Left kidney (tissue), 1 donor: ENCODE measurements at regions not wholly inside any gene's neighbourhood (a gene's known extent, or its start where the extent isn't known, plus 50 kb on each side); places are given as distances from the start of the nearest gene placed in this dataset.
"Not testable (repeated sequence)": the region's sequence is repeated elsewhere in the genome, so short reads cannot be mapped to it uniquely, and the experiment has no call there.

Source experiments
- DNase-seq: peaks from one replicate; pipeline ENCODE4 v3.0.0-alpha.2; 2013

DNA sequence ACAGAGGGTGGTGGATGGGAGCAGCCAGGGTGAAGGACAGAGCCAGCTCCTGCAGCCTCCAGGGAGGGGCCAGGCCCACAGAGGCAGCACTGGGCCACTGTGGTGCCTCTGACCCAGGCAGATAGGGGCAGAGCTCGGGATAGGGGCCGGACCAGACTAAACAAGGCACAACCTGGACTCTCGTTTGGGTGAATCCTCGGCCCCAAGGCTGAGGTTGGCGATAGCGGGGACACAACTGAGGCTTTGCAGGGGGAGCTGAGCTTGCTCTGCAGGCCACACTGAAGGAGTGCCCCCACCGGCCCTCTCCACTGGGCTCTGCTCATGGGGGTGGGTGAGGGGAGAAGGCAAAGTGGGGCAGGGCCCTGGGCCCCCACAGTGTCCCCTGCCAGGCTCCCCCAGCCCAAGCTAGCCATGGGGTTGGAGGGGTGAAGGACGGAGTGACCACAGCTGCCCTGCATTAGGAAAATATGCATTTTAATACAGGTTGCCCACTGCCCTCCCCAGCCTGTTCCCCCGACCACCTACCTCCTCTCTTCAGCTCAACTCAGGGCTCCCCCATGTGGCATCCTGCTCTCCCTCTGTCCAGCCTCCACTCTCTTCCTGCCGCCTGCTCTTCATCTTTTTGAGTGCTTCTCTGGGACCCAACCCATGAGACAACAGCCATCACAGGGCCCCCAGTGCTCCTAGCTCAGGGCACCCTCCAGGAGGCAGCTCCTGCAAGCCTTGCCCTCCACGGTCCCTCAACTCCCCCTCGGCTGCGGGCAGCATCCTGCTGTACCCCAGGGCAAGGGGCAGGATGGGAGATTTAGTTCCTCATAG lies 152.8 kb downstream of the INHBB start:
- DNase-seq: no peak

DNA sequence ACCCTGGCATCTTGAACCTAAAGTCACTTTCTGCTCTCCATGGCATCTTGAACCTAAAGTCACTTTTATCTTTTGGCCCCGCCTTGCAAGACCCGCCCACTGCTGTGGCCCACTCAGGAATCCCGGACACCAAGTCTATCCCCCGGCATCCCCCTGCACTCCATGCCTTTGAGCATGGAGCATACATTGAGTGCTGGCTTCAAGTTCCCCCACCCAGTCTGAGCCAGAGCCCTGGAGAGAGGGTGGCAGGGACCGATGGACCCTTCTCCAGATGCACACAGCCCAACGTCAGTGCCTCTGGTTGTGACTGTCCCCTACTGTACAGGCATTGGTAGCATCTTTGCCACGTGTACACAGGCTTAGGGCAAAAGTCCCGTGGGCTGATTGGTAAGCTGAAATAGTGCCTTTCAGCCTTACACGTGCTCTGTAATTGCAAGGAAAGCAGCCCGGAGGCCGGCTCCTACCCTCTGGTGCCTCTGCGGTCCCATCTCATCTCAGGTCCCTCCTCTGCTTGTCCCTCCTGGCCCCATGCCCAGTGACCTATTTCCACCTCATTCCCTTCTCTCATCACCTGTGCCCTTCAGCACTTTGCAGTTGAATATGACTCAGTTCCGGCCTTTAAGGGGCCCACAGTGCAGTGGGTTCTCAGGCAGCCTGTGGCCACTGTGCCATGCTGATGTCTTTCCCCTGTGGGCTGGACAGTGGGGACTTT lies 154.0 kb downstream of the INHBB start:
- DNase-seq: no peak

- no peak for DNase-seq
Measured at GRCh38 chr2:120501591-120501990, 155.7 kb downstream of the INHBB start.

DNA sequence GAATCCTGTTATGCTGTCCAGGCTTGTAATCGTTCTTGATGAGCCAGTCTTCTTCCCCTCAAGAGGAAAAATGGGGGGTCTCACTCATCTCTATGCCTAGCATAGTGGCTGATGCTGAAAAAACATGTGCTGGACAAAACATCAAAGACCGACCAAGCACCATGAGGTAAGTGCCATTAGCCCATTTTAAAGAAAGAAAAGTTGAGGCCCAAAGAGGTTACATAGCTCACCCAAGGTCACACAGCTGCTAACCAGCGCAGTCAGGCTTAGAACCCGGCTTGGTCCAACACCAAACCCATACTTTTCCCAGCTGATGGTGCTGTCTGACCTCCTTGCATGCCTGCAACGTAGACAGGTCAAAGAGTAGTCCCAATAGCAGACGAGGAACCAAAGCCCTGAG lies 156.4 kb downstream of the INHBB start:
- no peak for DNase-seq

GRCh38 chr2:120502761-120503160 lies 156.8 kb downstream of the INHBB start:
- no peak for DNase-seq

- no peak for DNase-seq
Measured at GRCh38 chr2:120503206-120503792, 157.4 kb downstream of the INHBB start.

DNA sequence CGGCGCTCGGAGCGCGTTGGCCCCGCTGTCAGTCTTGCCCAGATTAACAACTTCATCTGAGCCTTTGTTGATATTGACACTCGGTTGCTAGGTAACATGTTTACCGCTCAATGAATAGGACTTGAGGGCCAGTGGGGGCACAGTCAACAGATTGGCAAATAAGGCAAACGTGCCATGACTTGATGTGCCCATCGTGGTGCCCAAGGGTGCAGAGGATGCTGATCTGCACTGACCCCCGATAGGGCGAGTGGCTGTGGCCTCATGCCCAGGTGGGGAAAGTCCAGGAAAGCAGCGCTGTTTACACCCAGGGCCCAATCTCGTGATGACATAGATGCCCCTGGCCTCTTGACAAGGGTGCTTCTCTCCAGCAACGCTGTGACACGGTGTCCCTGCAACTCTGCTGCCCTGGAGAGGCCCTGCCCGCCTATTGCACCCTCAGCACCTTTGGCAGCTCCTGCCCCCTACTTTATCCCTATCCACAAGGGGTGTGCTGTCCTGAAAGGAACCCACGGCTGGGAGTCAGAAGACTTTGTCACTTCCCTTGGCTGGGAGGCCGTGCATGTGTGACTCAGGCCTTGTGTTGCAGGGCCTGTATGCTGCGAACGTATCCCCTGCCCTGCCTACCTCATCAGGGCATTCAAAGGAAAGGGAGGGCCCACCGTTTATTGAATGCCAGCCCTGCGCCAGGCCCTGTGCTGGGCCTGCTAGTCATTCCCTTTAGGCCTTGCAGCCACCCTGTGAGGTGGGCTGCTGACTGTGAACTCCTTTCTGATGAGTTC lies 158.0 kb downstream of the INHBB start:
- DNase-seq: no peak

DNA sequence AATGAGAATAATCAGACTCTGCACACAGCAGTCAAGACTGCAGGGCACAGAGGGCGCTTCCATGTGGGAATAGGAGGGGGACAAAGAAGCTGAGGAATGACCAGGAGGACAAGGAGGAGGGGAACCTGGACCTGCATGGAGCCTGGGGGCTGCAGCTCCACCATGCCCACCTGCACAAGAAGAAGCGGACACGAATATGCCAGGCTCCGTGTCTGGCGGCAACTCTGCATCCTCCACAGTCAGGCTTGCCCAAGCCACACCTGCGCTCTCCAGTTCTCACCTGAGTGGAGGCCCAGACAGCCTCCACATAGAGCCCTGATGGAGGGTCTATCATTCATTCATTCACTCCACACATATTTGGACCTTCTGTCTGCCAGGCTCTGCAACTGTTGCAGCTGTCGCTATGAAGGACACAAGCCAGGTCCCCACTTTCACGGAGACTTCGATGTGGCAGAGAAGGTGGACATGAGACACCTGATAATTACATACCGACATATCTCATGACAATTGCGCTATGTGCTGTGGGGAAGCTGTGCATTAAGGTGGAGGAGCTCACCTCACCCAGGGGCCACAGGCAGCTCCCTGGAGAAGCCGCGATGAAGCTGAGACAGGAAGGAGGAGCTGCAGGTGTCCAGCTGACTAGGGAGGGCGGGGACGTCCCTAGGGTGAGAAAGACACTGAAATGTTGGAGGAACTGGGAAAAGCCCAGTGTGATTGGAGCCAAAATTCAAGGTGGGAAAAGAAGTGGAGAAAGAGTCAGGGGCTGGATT lies 159.2 kb downstream of the INHBB start:
- no peak for DNase-seq

GRCh38 chr2:120508567-120509041 lies 162.7 kb downstream of the INHBB start:
- no peak for DNase-seq

- DNase-seq: no peak
Measured at GRCh38 chr2:120509213-120509815, 163.4 kb downstream of the INHBB start.

GRCh38 chr2:120509991-120510735 lies 164.2 kb downstream of the INHBB start:
- no peak for DNase-seq

DNA sequence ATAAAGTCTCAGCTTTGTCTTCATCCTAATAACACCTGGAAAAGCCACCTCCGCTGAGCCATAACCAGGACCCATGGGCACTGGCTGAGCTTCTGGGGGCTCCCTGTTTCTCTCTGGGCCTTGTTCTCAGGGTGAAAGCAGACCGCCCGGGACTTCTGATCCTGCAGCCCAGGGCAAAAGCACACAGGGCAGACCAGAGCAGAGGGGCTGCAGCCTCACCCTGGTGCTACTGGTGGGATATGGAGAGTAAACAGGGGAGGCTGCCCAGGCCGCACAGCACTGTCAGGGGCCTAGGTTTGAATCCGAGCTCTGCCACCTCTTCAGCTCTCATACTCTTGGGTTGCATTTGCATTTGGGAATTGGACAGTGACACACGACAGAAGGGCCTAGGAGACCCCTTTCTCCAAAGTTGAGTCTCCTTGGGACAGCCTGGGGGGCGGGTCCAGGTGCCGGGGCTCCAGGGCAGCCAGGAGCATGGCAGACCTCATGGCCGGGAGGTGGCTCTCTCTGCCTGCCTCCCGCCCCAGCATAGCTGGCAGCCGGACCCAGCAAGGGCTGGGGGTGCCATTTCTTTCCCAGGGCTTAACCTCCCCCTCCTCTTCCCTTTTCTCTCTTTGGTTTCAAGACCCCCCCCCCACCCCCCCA lies 164.9 kb downstream of the INHBB start:
- DNase-seq: no peak

- DNase-seq: no peak
Measured at GRCh38 chr2:120511536-120511935, 165.6 kb downstream of the INHBB start.

DNA sequence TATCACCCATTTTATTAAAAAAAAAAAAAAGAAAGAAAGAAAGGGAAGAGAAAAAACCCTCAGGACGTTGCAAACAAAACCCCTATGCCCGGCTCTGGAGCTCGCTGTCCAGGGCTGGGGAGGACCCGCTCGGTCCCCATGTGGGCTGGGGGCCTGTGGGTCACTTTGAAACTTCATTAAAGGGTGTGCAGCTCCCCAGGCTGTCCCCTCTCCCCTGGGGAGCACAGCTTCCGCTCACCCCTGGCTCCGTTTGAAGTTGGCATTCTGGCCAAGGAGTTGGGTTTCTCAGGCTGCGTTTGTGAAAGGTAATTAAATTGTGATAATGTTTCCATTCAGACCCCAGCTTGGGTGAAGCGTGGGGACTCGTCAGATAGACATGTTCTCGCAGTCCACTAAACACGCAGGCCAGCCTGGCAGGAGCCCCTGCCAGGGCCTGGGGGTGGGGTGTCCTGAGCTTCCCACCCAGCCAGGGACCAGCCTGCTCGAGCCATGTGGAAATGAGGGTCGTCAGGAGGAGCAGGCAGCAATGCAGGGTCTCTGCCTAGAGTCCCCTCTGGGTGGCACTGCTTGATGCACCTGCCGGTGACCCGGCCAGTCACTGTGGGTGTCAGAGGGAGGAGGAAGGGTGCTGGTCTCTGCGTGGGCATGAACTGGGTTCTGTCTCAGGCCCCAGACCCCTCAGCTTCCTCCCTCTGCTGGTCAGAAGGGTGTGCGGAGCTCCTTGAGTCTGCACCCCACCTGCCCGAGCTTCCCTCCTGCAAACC lies 166.2 kb downstream of the INHBB start:
- DNase-seq: no peak

GRCh38 chr2:120513776-120514357 lies 167.9 kb downstream of the INHBB start:
- no peak for DNase-seq

GRCh38 chr2:120514521-120514920 lies 168.6 kb downstream of the INHBB start:
- DNase-seq: no peak

- not testable (repeated sequence) for DNase-seq
Measured at GRCh38 chr2:120515066-120515758, 169.3 kb downstream of the INHBB start.
